Adrenal gland (tissue), 5 donors: ENCODE measurements at regions not wholly inside any gene's neighbourhood (a gene's known extent, or its start where the extent isn't known, plus 50 kb on each side); places are given as distances from the start of the nearest gene placed in this dataset.

Source experiments
- POLR2A ChIP-seq, 2 donors: fragments of 450-650 bp; IDR thresholded peaks; one replicate each; pipeline ENCODE4 v1.6.1; 2017; ENCODE audit warnings: antibody characterized with exemption in 2 of 2, mild to moderate bottlenecking in 2 of 2, moderate library complexity in 1 of 2
- TF ChIP-seq, protein P1 (sequence below), 6 experiments: fragments of 450-650 bp in 4 of 6; fragments of 200-600 bp in 2 of 6; sonication (generic) in 1 of 6; IDR thresholded peaks; 1 replicate in 5 of 6; 2 replicates in 1 of 6; pipeline versions ENCODE4 v1.5.1 to v1.8.0; 2016 to 2021; ENCODE audit warnings: antibody characterized with exemption in 6 of 6, mild to moderate bottlenecking in 2 of 6, moderate library complexity in 1 of 6
- donor health status: DM: no; HTN: no; CAD: no.

- TF ChIP-seq, protein P1, sequence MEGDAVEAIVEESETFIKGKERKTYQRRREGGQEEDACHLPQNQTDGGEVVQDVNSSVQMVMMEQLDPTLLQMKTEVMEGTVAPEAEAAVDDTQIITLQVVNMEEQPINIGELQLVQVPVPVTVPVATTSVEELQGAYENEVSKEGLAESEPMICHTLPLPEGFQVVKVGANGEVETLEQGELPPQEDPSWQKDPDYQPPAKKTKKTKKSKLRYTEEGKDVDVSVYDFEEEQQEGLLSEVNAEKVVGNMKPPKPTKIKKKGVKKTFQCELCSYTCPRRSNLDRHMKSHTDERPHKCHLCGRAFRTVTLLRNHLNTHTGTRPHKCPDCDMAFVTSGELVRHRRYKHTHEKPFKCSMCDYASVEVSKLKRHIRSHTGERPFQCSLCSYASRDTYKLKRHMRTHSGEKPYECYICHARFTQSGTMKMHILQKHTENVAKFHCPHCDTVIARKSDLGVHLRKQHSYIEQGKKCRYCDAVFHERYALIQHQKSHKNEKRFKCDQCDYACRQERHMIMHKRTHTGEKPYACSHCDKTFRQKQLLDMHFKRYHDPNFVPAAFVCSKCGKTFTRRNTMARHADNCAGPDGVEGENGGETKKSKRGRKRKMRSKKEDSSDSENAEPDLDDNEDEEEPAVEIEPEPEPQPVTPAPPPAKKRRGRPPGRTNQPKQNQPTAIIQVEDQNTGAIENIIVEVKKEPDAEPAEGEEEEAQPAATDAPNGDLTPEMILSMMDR (IDR thresholded peaks at IDR 0.05), result no peak
- no peak for TF ChIP-seq POLR2A (IDR thresholded peaks at IDR 0.05)
Observed at GRCh38 chr2:82128051-82128450, 1823.5 kb upstream of the LRRTM1 start.
